Lung microvascular endothelial cell (primary cell): ENCODE measurements at regions not wholly inside any gene's neighbourhood (a gene's known extent, or its start where the extent isn't known, plus 50 kb on each side); places are given as distances from the start of the nearest gene placed in this dataset.
A peak's percentile ranks its signal among the peaks of the same experiment; 100 is the strongest.

Source experiments
- DNase-seq, 2 donors: peaks; one replicate each; pipeline versions ENCODE4 v3.0.0 to v3.0.0-alpha.2; 2010; ENCODE audit warnings: low read depth in 2 of 2

DNA sequence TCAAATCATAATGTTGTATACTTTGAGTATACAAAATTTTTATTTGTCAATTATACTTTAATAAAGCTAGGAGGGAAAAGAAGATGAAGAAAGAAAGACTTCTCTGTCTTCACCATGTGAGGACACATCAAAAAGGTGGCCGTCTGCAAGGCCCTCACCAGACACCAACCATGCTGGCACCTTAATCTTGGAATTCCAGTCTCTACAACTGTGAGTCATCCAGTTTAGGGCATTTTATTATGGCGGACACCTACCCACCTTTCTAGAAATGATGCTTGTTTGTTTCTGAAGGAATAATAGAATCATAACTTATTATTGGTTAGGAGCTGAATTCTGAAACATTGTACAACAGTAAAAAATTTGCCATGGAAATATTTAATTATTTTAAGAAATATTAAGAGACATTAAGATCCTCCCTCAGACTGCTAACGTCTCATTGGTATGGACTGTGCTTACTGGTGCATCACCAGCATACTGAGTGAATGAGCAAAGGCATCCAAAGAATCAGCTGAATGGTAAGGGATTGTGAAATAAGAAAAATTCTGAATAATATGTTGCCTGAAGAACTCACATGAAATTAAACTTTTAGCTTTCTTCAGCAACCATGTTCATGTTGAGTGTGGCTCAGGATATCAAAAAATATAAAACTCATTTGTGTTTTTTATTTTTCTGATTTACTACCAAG is 536.6 kb downstream of the HTR7 start:
- no peak for DNase-seq

DNA sequence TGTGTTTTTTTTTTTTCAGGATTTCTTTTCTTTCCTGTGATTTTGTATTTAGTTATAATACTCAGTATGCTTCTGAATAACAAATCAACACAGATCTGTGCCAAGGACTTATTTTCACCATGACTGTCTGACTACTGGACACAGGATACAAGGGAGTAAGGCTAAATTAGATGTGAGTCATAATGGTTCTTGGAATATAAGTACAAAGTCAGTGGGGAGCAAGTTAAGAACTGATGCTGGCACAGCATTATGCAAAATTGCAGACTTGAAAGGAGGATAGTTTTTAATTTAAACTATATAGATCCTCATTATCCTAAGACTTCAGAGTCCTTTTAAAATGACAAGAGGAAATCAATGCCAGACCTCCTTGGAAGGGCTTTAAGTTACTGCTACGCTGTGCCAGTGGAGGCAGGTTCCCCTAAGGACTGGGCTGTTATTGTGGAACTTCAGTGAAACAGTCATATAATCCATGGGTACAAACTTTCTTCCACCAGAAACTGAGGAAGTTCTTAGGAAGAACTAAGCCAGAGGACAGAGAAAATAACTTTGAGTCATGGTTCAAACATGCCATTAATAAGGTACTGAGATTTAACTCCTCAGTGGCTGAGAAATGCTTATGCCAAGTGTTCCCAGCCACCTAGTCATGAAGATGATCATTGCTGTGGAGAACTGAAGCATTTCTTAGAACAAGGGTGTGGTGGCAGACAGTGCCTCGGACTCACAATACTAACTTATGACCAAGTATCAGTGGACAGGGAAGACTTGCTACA is 531.2 kb downstream of the HTR7 start:
- peak in 1 of 2 donors; percentile 71 for DNase-seq

DNA sequence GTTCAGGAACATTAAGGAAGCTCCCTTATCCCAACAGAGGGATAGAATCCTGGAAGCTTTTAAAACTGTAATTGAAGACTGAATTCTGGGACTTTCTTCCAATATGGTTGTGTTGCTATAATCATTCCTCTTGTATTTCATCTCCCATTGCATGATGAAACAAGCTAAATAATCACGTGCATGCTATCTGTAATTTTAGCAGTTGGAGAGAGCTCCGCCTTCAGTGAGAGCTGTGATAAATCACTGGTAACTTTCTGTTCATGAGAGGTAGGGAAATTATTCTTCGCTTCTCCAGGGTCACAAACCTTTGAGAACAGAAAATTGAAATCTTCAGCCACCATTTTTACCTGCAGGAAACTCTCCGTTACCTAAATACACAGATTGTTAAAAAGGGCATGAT is 530.2 kb downstream of the HTR7 start:
- no peak for DNase-seq

DNA sequence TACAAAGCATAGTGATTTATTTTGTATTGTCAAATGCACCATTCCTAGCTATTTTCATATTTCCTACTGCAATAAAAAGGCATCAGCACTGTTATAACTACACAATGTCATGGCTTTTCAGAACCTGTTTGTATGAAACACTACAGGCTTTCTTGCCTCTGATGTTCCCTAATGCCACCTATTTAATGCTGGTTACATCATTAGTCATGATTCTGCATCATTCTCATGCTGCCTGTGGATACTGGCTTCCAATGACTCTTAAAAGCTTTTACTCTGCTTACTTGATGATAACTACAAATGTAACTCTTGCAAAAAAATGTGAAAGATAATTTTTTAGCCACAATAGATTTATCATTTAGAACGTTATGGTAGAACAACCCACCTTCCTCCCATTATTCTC is 529.4 kb downstream of the HTR7 start:
- no peak for DNase-seq

DNA sequence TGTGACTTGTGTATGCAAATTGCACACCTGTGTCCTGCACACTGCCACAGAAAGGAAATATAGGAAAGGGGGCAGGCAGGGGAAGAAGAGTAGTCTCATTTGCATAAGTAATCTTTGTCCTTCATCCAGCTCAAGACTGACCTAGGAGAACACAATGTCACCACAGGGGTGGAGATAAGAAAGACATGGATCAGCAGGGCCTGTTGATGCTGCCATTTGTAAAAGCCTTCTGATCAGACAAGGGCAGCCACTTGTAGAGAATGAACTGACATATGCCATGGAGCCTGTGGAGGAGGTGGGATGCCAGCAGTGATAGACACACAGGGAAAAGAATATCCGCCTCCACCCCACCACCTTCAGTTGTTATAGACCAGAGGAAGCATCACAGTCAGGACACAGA is 528.9 kb downstream of the HTR7 start:
- no peak for DNase-seq

DNA sequence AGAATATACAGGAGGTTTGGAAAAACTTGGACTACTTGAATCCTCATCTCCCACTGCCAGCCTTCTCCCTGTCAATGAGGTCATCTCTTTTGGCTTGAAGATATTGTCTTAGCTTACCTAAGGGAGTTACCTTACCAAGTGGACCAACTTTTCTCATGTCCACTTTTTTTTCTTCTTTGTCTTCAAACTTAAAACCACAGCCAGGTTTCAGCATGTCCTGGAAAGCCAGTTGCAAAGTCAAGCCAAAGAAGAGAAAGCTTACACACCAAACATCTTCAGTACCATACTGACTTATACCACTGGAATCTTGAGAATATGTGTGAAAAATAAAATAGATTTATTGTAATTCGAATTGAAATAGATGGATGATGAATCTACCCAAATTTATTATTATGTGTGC is 520.5 kb downstream of the HTR7 start:
- DNase-seq = no peak

DNA sequence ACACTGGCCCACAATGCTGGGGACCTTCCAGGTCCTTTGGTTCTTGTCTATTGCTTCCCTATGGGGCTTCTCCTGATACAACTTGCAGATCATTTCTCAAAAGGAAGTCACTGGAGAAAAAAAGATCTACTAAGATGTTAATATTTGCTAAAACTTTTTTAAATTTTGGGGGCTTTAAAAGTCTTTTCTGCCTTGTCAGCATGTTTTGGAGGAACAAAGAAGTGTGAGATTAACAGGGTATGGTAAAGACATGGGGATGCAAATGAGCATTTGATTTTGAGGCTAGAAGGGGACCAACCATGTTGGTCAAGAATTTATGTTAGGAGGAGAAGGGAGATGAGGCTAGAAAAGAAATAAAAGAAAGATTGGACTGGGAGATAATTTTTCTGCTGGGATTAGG is 515.4 kb downstream of the HTR7 start:
- DNase-seq = no peak

DNA sequence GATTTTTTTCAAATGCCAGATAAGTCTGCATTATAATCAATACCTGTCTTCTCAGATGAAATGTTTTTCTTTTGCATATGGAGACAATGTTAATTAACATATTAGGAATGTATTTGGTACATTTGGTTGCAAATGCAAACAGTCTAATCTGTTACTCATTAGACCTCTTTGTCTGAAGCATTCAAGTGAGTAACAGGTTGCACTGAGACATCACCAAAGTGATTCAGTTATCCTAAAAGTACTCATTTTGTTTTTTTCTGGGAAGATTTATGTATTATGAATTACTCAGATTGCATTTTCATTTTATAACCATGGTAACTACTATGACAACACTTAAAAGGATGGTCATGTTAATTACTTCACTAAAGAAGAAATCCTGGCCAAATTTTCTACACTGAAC is 513.6 kb downstream of the HTR7 start:
- no peak for DNase-seq

DNA sequence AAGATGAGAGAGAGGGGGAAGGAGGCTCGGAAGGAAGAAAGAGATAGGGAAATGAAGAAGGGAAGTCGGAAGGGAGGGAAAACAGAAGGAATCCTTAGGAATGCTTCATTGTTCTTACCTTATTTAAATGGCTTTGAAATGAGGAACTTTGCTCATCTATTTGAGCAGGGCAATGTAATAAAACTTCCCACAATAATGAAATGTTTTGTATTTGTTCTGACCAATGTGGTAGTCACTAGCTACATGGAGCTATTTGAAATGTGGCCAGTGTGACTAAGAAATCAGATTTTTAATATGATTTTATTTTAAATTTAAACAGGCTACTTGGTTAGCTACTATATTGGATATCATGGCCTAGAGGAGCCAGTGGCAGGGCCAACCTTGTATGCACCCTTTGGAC is 510.6 kb downstream of the HTR7 start:
- DNase-seq = no peak

- DNase-seq = no peak
These were observed 507.7 kb downstream of the HTR7 start for GRCh38 chr10:90350122-90350521.

GRCh38 chr10:90352288-90352687 is 505.6 kb downstream of the HTR7 start:
- DNase-seq = peak in 1 of 2 donors; percentile 15

DNA sequence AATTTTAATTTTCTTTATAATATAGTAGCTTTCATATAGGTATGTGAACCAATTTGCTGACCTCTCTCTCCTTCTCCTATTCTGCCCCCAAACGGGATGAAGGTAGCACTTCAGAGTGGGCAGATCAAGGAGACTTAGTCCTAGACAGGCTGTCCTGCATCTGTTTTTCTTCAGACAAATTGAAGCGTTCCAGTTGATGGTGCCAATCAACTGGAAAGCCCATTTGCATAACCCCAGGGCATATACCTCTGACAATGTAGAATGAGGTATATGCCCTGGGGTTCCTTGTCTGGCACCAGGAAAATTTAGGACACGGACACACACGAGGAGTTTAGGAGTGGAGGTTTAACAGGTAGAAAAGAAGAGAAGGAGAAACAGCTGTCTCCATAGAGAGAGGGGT is 502.9 kb downstream of the HTR7 start:
- no peak for DNase-seq

DNA sequence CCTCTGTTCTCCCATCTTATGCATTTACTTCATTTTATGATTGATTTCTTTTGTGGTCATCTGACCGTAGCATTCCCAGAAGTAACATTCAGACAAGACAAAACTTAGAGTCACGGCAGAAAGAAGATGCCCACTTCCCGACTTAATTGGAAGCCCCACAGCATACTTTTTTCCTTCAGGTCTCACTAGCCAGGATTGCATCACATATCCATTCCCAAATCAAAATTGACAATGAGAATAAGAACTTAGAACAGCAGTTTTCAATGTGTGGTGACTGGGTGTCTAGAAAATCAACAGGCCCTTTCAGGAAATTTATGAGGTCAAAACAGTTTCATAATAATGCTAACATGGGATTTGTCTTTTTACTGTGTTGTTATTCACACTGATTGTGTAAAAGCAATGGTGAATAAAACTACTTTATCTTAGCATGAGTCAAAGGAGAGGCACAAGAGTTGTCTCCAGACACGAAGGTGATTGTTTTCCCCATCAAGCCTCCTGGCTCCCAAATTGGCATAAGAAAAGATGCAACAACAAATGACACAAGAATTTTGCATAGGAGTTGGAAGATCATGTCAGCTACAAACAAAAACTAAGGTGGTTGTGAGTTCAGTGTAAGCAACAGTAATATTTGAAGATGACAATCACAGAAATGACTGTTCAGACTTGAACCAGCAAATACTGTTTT is 493.9 kb downstream of the HTR7 start:
- no peak for DNase-seq

DNA sequence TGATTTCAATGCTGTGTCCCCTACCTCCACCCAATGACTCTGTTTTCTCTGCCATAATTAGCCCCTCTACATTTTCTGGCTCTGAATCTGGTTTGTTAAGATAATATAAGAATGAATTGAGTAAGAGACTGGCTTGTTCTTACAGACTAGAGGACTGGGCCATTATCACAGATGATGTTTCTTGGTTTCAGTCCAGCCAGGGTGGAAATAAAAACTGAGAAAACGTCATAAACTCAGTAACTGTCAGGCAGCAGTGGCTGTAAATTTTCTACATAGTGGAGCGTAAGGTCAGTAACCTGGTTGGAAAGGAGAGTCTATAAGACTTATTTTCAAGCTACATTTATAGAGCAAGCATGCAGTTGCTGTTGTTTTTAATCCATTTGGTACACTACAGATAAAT is 485.4 kb downstream of the HTR7 start:
- DNase-seq = no peak

DNA sequence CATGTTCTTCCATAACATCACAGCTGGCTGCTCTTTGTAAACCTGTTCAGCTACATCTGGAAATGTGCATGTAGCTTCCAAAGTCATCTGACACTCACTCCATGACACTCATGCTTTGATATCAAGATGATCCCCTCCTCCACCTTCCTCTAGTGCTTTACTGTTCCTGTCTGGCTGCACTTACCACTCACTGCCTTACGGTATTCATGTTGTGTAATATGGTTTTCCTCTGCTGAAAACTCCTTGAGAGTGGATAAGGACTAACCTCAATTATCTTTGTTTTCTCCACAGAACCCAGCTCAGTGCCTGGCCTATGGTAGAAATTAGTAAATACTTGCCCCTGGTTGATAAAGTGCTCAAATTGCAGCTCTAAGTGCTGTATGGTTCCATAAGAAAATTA is 483.9 kb downstream of the HTR7 start:
- no peak for DNase-seq

- no peak for DNase-seq
These were observed 479.2 kb downstream of the HTR7 start for GRCh38 chr10:90378524-90379076.

DNA sequence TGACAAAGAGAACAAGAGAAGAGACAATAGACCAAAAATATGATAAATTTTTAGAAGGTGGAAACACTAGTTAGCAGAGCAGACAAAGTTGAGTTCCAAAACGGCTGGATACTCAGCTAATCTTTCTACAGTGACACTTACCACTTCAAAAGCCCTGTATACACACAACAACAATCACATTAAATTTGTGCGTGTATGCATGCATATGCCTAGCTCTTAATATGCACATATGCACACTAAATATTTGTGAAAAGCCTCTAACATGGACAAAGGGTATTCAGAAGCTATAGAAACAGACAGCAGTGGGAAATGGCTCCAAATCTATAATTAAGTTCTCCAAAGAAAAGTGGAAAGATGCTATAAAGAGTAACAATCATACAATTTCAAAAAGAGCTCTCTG is 476.4 kb downstream of the HTR7 start:
- DNase-seq = no peak

DNA sequence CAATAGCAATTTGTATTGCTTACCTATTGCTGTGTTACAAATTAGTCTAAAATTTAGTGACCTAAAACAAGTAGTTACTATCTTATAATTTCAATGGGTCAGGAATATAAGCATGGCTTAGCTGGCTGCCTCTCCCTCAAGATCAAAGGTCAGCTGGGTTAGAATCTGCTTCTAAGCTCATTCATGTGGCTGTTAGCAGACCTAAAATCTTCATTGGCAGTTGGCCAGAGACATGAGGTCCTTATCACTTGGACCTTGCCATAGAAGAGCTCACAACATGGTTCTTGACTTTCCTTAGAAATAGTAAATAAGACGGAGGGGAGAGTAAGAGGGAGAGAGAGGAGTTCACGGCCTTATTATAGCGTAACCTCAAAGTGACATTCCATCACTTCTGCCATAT is 468.0 kb downstream of the HTR7 start:
- no peak for DNase-seq

GRCh38 chr10:90394311-90394710 is 463.5 kb downstream of the HTR7 start:
- no peak for DNase-seq

- DNase-seq = no peak
These were observed 461.1 kb downstream of the HTR7 start for GRCh38 chr10:90396721-90397120.

- peak in 1 of 2 donors; percentile 89 for DNase-seq
These were observed 459.3 kb downstream of the HTR7 start for GRCh38 chr10:90398566-90398965.

- DNase-seq = no peak
These were observed 458.1 kb downstream of the HTR7 start for GRCh38 chr10:90399782-90400181.
